ENCODE measurements at regions not wholly inside any gene's neighbourhood (a gene's known extent, or its start where the extent isn't known, plus 50 kb on each side); places are given as distances from the start of the nearest gene placed in this dataset.

DNA sequence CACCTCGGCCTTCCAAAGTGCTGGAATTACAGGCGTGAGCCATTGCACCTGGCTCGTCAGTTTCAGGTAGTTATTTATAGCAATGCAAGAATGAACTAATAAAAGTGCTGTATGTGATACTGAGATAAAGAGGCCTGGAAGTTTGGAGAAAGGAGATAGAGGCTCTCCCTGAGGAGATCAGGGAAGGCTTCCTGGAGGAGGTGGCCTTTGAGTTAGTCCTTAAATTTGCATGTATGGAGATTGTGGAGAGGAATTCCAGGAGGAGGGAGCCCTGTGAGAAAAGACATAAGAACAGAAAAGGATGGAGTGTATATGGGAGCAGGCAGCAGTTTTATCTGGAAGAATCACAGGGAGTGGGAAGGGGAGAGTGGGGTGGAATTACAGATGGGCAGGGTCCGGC, 276.6 kb upstream of the EEF2KMT start:
- no peaks in the 10 kb centered on the region for H3K27me3 ChIP-seq (ENCODE audit: control insufficient read depth in 2 of 2, insufficient read depth in 2 of 2, low read length in 2 of 2)
- H3K4me1 ChIP-seq (ENCODE audit: control insufficient read depth, extremely low read depth, insufficient read depth, low read length): no peaks in the 10 kb centered on the region
- peaks cover 2% of the 10 kb centered on the region for H3K9me3 ChIP-seq (replicated peaks; ENCODE audit: control insufficient read depth, insufficient read depth, low read length)
- H3K27ac ChIP-seq (ENCODE audit: insufficient read depth, low read depth, low read length): no peak overlapping the region
- TF ChIP-seq, protein P1, sequence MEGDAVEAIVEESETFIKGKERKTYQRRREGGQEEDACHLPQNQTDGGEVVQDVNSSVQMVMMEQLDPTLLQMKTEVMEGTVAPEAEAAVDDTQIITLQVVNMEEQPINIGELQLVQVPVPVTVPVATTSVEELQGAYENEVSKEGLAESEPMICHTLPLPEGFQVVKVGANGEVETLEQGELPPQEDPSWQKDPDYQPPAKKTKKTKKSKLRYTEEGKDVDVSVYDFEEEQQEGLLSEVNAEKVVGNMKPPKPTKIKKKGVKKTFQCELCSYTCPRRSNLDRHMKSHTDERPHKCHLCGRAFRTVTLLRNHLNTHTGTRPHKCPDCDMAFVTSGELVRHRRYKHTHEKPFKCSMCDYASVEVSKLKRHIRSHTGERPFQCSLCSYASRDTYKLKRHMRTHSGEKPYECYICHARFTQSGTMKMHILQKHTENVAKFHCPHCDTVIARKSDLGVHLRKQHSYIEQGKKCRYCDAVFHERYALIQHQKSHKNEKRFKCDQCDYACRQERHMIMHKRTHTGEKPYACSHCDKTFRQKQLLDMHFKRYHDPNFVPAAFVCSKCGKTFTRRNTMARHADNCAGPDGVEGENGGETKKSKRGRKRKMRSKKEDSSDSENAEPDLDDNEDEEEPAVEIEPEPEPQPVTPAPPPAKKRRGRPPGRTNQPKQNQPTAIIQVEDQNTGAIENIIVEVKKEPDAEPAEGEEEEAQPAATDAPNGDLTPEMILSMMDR (IDR thresholded peaks at IDR 0.05; ENCODE audit: extremely low read depth in 1 of 2, insufficient read depth in 1 of 2, low read depth in 1 of 2, low read length in 2 of 2): no peak
- TF ChIP-seq POLR2A (IDR thresholded peaks at IDR 0.05; ENCODE audit: low read depth, low read length): no peak
- TF ChIP-seq POLR2AphosphoS5 (IDR thresholded peaks at IDR 0.05; ENCODE audit: insufficient read depth, low read depth, low read length): no peak
- TF ChIP-seq MYC (IDR thresholded peaks at IDR 0.05; ENCODE audit: low read depth, low read length): no peak
- TF ChIP-seq EZH2 (IDR thresholded peaks at IDR 0.05; ENCODE audit: borderline replicate concordance, low read depth, low read length, severe bottlenecking): no peak
- TF ChIP-seq JUN (IDR thresholded peaks at IDR 0.05; ENCODE audit: borderline replicate concordance, insufficient read depth, insufficient read length, low read depth): no peak
- TF ChIP-seq GATA2 (IDR thresholded peaks at IDR 0.05; ENCODE audit: insufficient read depth, insufficient read length, low read depth, low read length): no peak
- TF ChIP-seq, protein P2, sequence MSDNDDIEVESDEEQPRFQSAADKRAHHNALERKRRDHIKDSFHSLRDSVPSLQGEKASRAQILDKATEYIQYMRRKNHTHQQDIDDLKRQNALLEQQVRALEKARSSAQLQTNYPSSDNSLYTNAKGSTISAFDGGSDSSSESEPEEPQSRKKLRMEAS (IDR thresholded peaks at IDR 0.05; ENCODE audit: insufficient read depth, insufficient read length): no peak
- no peak for TF ChIP-seq FOS (IDR thresholded peaks at IDR 0.05; ENCODE audit: borderline replicate concordance, insufficient read depth, low read length)
- H3K4me2 ChIP-seq (ENCODE audit: insufficient read depth, low read length): no peak overlapping the region
- FAIRE-seq (no peak), DNase-seq (ENCODE audit: low read depth, low spot score) (no peak)
- no peaks in the 10 kb centered on the region for H3K79me2 ChIP-seq (ENCODE audit: control insufficient read depth, insufficient read depth, low read length)
- no TSS peak for BruUV-seq (replicated peaks)
- intact Hi-C loops (cut with micrococcal nuclease) (no loop called here), dilution Hi-C loops (cut with MboI; ENCODE audit: extremely low pct_ligation_motif_present, low sequenced_read_pairs) (no loop called here)
- no peaks in the 10 kb centered on the region for H3K9me1 ChIP-seq (replicated peaks; ENCODE audit: control insufficient read depth, extremely low read depth, insufficient read depth, low read length)
- no peaks in the 10 kb centered on the region for H3K36me3 ChIP-seq (ENCODE audit: control insufficient read depth in 2 of 2, extremely low read depth in 1 of 2, insufficient read depth in 2 of 2, low read length in 2 of 2)
- H4K20me1 ChIP-seq (replicated peaks; ENCODE audit: control insufficient read depth, extremely low read depth, insufficient read depth, low read length): no peaks in the 10 kb centered on the region
- no peak overlapping the region for H3K9ac ChIP-seq (replicated peaks; ENCODE audit: extremely low read depth, insufficient read depth, low read length)
- CTCF ChIA-PET: no interaction called here
- POLR2A ChIA-PET: no interaction called here
- H3K4me3 ChIP-seq (replicated peaks in 1 of 3; ENCODE audit: insufficient read depth in 1 of 3, low read depth in 1 of 3, low read length in 3 of 3): no peak overlapping the region
- no peak overlapping the region for H2AFZ ChIP-seq (ENCODE audit: low read depth, low read length)
